ENCODE measurements at regions not wholly inside any gene's neighbourhood (a gene's known extent, or its start where the extent isn't known, plus 50 kb on each side); places are given as distances from the start of the nearest gene placed in this dataset.

GRCh38 chr2:215605214-215605613, 169.3 kb upstream of the FN1 start:
- Mint-ChIP-seq H3K36me3 (ENCODE audit: unreplicated experiment) (no peaks in the 10 kb centered on the region), H3K27ac (ENCODE audit: unreplicated experiment) (no peak overlapping the region), H3K4me1 (ENCODE audit: unreplicated experiment) (peaks cover 44% of the 10 kb centered on the region), H3K9me3 (ENCODE audit: unreplicated experiment) (no peaks in the 10 kb centered on the region), H3K27me3 (ENCODE audit: unreplicated experiment) (no peaks in the 10 kb centered on the region), H3K4me3 (ENCODE audit: unreplicated experiment) (no peak overlapping the region)
- no peak for DNase-seq (ENCODE audit: extremely low spot score, unreplicated experiment)
- TF ChIP-seq CTCF (IDR thresholded peaks at IDR 0.05) = no peak

DNA sequence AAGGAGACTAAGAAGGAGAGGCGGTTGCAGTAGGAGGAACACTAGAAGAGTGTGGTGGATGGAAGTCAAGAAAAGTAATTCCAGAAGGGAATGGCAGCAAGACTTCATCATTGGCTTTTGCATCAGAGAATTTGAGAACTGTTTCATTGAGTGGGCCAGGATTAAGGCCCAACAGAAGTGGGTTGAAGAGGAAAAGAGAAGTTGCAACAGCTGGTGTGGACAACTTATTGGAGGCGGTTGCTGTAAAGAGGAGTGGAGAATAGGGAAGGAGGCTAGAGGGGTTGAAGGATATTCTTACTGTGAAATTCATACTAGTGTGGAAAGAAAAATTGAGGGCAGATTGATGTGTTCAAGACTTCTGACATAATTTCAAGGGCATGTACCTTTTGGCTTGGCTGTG, 168.7 kb upstream of the FN1 start:
- no peak for DNase-seq (ENCODE audit: extremely low spot score, unreplicated experiment)
- Mint-ChIP-seq H3K4me3 (ENCODE audit: unreplicated experiment) (no peak overlapping the region), H3K36me3 (ENCODE audit: unreplicated experiment) (no peaks in the 10 kb centered on the region), H3K4me1 (ENCODE audit: unreplicated experiment) (peaks cover 44% of the 10 kb centered on the region), H3K27me3 (ENCODE audit: unreplicated experiment) (no peaks in the 10 kb centered on the region), H3K9me3 (ENCODE audit: unreplicated experiment) (no peaks in the 10 kb centered on the region), H3K27ac (ENCODE audit: unreplicated experiment) (no peak overlapping the region)
- no peak for TF ChIP-seq CTCF (IDR thresholded peaks at IDR 0.05)

- DNase-seq (ENCODE audit: extremely low spot score, unreplicated experiment) = no peak
- no peak for TF ChIP-seq CTCF (IDR thresholded peaks at IDR 0.05)
- Mint-ChIP-seq H3K27ac (ENCODE audit: unreplicated experiment) (peak overlapping the region; percentile 70), H3K36me3 (ENCODE audit: unreplicated experiment) (no peaks in the 10 kb centered on the region), H3K27me3 (ENCODE audit: unreplicated experiment) (no peaks in the 10 kb centered on the region), H3K4me1 (ENCODE audit: unreplicated experiment) (peaks cover 47% of the 10 kb centered on the region), H3K9me3 (ENCODE audit: unreplicated experiment) (no peaks in the 10 kb centered on the region), H3K4me3 (ENCODE audit: unreplicated experiment) (no peak overlapping the region)
These were observed 167.6 kb upstream of the FN1 start for GRCh38 chr2:215603440-215603839.

DNA sequence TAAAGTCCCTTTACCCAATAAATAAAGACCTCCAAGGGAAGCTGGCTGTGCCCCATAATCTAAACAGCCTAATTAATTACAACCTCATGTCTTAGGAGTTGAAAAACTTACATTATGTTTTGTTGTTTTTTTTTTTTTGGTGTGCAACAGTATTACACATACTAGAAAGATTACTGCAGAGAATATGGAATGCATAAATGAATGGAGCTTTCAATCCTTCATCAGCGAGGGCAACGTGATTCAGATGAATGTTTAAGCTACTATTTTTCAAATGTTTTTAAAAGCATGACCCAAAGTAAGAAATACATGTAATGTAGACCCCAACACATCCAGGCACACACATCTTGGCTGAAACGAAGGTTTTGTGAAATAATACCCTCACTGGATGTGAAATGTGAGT, 167.1 kb upstream of the FN1 start:
- Mint-ChIP-seq H3K27me3 (ENCODE audit: unreplicated experiment) (no peaks in the 10 kb centered on the region), H3K9me3 (ENCODE audit: unreplicated experiment) (no peaks in the 10 kb centered on the region), H3K27ac (ENCODE audit: unreplicated experiment) (peak overlapping the region; percentile 70), H3K4me3 (ENCODE audit: unreplicated experiment) (no peak overlapping the region), H3K36me3 (ENCODE audit: unreplicated experiment) (no peaks in the 10 kb centered on the region), H3K4me1 (ENCODE audit: unreplicated experiment) (peaks cover 51% of the 10 kb centered on the region)
- no peak for DNase-seq (ENCODE audit: extremely low spot score, unreplicated experiment)
- no peak for TF ChIP-seq CTCF (IDR thresholded peaks at IDR 0.05)

GRCh38 chr2:215601990-215602721, 166.3 kb upstream of the FN1 start:
- Mint-ChIP-seq H3K27me3 (ENCODE audit: unreplicated experiment) (no peaks in the 10 kb centered on the region), H3K27ac (ENCODE audit: unreplicated experiment) (peak overlapping the region; percentile 70), H3K4me1 (ENCODE audit: unreplicated experiment) (peaks cover 49% of the 10 kb centered on the region), H3K9me3 (ENCODE audit: unreplicated experiment) (no peaks in the 10 kb centered on the region), H3K4me3 (ENCODE audit: unreplicated experiment) (no peak overlapping the region), H3K36me3 (ENCODE audit: unreplicated experiment) (no peaks in the 10 kb centered on the region)
- TF ChIP-seq CTCF (IDR thresholded peaks at IDR 0.05) = no peak
- DNase-seq (ENCODE audit: extremely low spot score, unreplicated experiment) = no peak
